HL-60 (cell line): ENCODE measurements at regions not wholly inside any gene's neighbourhood (a gene's known extent, or its start where the extent isn't known, plus 50 kb on each side); places are given as distances from the start of the nearest gene placed in this dataset.

ENCODE experiments used
- DNase-seq, 2 experiments: peaks; one replicate each; pipeline ENCODE4 v3.0.0-alpha.2; 2010 to 2020; ENCODE audit warnings: low read depth in 1 of 2, low spot score in 1 of 2
- H3K27ac ChIP-seq: fragments of 250-450 bp; sonication (Bioruptor Pico); replicated peaks from 2 replicates; pipeline ENCODE4 v1.5.1; 2020; ENCODE audit warnings: mild to moderate bottlenecking, moderate library complexity
- H3K27me3 ChIP-seq: fragments of 250-450 bp; sonication (Bioruptor Pico); 2 replicates; pipeline ENCODE4 v1.5.1; 2021; ENCODE audit warnings: mild to moderate bottlenecking, moderate library complexity; ENCODE audit not compliant: insufficient read depth, poor library complexity, severe bottlenecking
- H3K4me3 ChIP-seq: replicated peaks from 2 replicates; pipeline ENCODE4 v1.5.1; 2011; ENCODE audit warnings: mild to moderate bottlenecking, control low read depth, low read length; ENCODE audit not compliant: insufficient read depth
- GABPA ChIP-seq: IDR thresholded peaks from 2 replicates; pipeline ENCODE4 v1.6.1; 2012; ENCODE audit warnings: low read depth
- POLR2AphosphoS5 ChIP-seq: IDR thresholded peaks from 2 replicates; pipeline ENCODE4 v1.6.1; 2012; ENCODE audit warnings: low read depth
- SPI1 ChIP-seq: IDR thresholded peaks from 2 replicates; pipeline ENCODE4 v1.6.1; 2012; ENCODE audit warnings: low read depth, mild to moderate bottlenecking, borderline replicate concordance
- TF ChIP-seq, protein P1 (sequence below): IDR thresholded peaks from 2 replicates; pipeline ENCODE4 v1.6.1; 2012; ENCODE audit warnings: low read depth; ENCODE audit not compliant: insufficient replicate concordance
- TF ChIP-seq, protein P2 (sequence below): IDR thresholded peaks from one replicate; pipeline ENCODE4 v1.5.1; 2011; ENCODE audit warnings: low read length, control low read depth, inconsistent platforms; ENCODE audit not compliant: insufficient read depth

DNA sequence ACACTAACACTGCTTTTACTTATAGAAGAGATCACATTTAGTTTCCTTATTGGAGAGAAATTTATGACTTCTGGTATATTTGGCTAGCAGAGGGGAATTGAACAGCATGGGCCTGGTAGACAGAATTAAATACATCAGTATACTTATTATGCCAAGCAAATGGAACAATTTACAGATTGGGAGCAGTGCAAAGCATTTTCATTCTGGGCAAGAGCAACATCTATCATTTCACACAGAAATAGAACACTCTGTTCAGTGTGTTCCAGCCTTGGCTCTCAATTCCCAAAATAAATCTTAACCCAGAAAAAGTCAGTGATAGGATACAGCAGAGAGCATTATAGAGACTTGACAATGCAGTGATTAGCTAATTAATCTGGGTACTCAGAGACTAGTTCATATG lies 604.0 kb upstream of the SLITRK6 start:
- no peaks in the 10 kb centered on the region for H3K27me3 ChIP-seq
- no peak for DNase-seq
- no peak for TF ChIP-seq SPI1
- TF ChIP-seq GABPA, result no peak
- TF ChIP-seq, protein P1, sequence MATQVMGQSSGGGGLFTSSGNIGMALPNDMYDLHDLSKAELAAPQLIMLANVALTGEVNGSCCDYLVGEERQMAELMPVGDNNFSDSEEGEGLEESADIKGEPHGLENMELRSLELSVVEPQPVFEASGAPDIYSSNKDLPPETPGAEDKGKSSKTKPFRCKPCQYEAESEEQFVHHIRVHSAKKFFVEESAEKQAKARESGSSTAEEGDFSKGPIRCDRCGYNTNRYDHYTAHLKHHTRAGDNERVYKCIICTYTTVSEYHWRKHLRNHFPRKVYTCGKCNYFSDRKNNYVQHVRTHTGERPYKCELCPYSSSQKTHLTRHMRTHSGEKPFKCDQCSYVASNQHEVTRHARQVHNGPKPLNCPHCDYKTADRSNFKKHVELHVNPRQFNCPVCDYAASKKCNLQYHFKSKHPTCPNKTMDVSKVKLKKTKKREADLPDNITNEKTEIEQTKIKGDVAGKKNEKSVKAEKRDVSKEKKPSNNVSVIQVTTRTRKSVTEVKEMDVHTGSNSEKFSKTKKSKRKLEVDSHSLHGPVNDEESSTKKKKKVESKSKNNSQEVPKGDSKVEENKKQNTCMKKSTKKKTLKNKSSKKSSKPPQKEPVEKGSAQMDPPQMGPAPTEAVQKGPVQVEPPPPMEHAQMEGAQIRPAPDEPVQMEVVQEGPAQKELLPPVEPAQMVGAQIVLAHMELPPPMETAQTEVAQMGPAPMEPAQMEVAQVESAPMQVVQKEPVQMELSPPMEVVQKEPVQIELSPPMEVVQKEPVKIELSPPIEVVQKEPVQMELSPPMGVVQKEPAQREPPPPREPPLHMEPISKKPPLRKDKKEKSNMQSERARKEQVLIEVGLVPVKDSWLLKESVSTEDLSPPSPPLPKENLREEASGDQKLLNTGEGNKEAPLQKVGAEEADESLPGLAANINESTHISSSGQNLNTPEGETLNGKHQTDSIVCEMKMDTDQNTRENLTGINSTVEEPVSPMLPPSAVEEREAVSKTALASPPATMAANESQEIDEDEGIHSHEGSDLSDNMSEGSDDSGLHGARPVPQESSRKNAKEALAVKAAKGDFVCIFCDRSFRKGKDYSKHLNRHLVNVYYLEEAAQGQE, result no peak
- TF ChIP-seq, protein P2, sequence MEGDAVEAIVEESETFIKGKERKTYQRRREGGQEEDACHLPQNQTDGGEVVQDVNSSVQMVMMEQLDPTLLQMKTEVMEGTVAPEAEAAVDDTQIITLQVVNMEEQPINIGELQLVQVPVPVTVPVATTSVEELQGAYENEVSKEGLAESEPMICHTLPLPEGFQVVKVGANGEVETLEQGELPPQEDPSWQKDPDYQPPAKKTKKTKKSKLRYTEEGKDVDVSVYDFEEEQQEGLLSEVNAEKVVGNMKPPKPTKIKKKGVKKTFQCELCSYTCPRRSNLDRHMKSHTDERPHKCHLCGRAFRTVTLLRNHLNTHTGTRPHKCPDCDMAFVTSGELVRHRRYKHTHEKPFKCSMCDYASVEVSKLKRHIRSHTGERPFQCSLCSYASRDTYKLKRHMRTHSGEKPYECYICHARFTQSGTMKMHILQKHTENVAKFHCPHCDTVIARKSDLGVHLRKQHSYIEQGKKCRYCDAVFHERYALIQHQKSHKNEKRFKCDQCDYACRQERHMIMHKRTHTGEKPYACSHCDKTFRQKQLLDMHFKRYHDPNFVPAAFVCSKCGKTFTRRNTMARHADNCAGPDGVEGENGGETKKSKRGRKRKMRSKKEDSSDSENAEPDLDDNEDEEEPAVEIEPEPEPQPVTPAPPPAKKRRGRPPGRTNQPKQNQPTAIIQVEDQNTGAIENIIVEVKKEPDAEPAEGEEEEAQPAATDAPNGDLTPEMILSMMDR, result no peak
- TF ChIP-seq POLR2AphosphoS5, result no peak
- H3K27ac ChIP-seq, result no peak overlapping the region
- no peak overlapping the region for H3K4me3 ChIP-seq

DNA sequence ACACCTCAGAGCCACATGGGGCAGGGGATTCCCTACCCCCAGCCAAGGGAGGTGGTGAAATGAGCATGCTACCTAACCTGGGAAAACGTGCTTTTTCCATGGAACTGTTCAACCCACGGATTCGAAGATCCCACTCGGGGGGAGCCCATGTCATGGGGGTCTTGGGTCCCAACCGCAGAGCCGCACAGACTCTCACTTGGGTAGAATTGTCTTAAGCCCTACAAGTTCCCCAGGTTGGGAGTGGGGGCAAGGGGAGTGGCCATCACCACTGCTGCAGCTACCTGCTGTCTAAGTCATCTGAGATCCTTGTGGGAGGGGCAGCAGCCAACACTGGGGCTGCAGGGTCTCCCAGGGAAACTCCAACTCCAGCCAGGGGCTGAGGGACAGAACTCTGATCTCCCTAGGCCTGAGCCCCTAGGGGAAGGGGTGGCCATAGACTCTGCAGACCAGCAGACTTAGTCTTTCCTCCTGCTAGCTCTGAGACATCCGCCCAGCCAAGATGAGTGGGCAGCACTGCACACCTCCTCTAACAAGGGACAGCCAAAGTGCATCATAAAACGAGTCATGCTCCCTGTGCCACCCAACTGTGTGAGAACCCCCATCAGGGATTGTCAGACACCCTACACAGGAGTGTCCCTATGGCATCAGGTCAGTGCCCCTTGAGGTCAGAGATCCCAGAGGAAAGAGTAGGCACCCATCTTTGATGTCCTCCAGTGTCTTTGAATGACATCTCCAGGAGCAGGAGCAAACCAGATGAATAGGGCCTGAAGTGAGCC lies 610.4 kb upstream of the SLITRK6 start:
- Histone ChIP-seq H3K27ac (no peak overlapping the region), H3K27me3 (no peaks in the 10 kb centered on the region), H3K4me3 (no peak overlapping the region)
- DNase-seq, result no peak
- TF ChIP-seq, protein P1, result no peak
- TF ChIP-seq POLR2AphosphoS5 (no peak), SPI1 (no peak), GABPA (no peak)
- TF ChIP-seq, protein P2, result no peak

DNA sequence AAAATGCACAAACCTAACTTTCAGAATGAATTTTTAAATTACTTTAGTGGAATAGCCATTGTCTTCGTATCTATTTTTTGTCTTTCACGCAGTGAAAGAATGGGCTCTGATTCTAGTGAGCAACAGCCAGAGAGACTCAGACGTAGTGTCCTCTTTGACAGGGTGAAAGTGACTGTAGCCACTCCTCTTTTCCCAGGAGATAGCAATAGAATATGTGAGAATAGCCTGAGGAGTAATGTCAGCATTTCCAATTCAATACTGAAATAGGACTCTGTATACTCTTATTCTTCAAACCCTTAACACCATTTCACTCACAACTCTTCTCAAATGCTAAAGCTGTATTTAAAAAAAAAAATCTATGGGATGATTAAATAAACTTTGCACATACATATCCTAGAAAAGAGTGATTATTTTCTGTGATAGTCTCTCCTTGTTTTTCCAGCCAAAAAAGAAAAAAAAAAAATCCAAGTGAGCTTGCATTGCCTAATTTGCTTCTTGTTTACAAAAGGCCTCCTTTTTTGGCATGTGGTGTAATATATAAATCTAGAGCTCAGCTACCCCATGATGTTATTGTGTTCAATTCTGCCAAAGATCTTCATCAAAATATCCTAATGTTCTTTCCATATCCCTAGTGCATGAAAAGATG lies 626.1 kb upstream of the SLITRK6 start:
- no peak overlapping the region for H3K27ac ChIP-seq
- DNase-seq, result no peak

More for the DNA sequence above, 626.1 kb upstream of the SLITRK6 start:
- H3K4me3 ChIP-seq, result no peak overlapping the region
- TF ChIP-seq, protein P1, result no peak
- TF ChIP-seq, protein P2, result no peak
- TF ChIP-seq POLR2AphosphoS5, result no peak
- TF ChIP-seq GABPA, result no peak
- no peak for TF ChIP-seq SPI1
- H3K27me3 ChIP-seq, result no peaks in the 10 kb centered on the region
